Neuronal stem cell (in vitro differentiated cells): ENCODE measurements at regions not wholly inside any gene's neighbourhood (a gene's known extent, or its start where the extent isn't known, plus 50 kb on each side); places are given as distances from the start of the nearest gene placed in this dataset.

Experiments
- DNase-seq: peaks from one replicate; pipeline ENCODE4 v3.0.0-alpha.2; 2013; ENCODE audit warnings: low spot score
- H2AFZ ChIP-seq: one replicate; pipeline ENCODE4 v1.6.1; 2013; ENCODE audit warnings: mild to moderate bottlenecking, low read length, inconsistent platforms
- H2AK5ac ChIP-seq: 2 replicates; pipeline ENCODE4 v1.6.1; 2013; ENCODE audit warnings: low read depth, mild to moderate bottlenecking, inconsistent platforms, low read length, moderate library complexity, mixed read lengths
- H2BK120ac ChIP-seq: 2 replicates; pipeline ENCODE4 v1.6.1; 2013; ENCODE audit warnings: low read depth, mild to moderate bottlenecking, inconsistent platforms, low read length, moderate library complexity, mixed read lengths
- H2BK12ac ChIP-seq: one replicate; pipeline ENCODE4 v1.6.1; 2013; ENCODE audit warnings: low read length, inconsistent platforms
- H2BK15ac ChIP-seq: 2 replicates; pipeline ENCODE4 v1.6.1; 2013; ENCODE audit warnings: mild to moderate bottlenecking, low read length, inconsistent platforms, mixed read lengths
- H2BK5ac ChIP-seq: one replicate; pipeline ENCODE4 v1.6.1; 2013; ENCODE audit warnings: inconsistent platforms, mild to moderate bottlenecking, low read length, moderate library complexity
- H3K14ac ChIP-seq: one replicate; pipeline ENCODE4 v1.6.1; 2013; ENCODE audit warnings: low read length, inconsistent platforms
- H3K18ac ChIP-seq: 2 replicates; pipeline ENCODE4 v1.6.1; 2013; ENCODE audit warnings: low read length, inconsistent platforms
- H3K23ac ChIP-seq: 2 replicates; pipeline ENCODE4 v1.6.1; 2013; ENCODE audit warnings: low read depth, mild to moderate bottlenecking, mixed read lengths, low read length, inconsistent platforms; ENCODE audit not compliant: poor library complexity
- H3K27ac ChIP-seq: replicated peaks from 3 replicates; pipeline ENCODE4 v1.5.1; 2013; ENCODE audit warnings: low read length, inconsistent platforms
- H3K27me3 ChIP-seq, 3 experiments: 2 replicates each; pipeline ENCODE4 v1.6.1; 2013; ENCODE audit warnings: low read length in 3 of 3, mild to moderate bottlenecking in 2 of 3, inconsistent platforms in 1 of 3, low read depth in 1 of 3, mixed read lengths in 1 of 3, moderate library complexity in 1 of 3; ENCODE audit not compliant: control insufficient read depth in 3 of 3, insufficient read depth in 3 of 3
- H3K36me3 ChIP-seq, 2 donors: replicated peaks in 1 of 2; 2 replicates each; pipeline ENCODE4 v1.6.1; 2013; ENCODE audit warnings: low read length in 2 of 2; ENCODE audit not compliant: control insufficient read depth in 2 of 2, insufficient read depth in 2 of 2
- H3K4ac ChIP-seq: 2 replicates; pipeline ENCODE4 v1.6.1; 2013; ENCODE audit warnings: inconsistent platforms, mild to moderate bottlenecking, low read length, moderate library complexity
- H3K4me1 ChIP-seq, 2 donors: 1 replicate in 1 of 2; 2 replicates in 1 of 2; pipeline ENCODE4 v1.6.1; 2013; ENCODE audit warnings: low read length in 2 of 2, low read depth in 1 of 2; ENCODE audit not compliant: control insufficient read depth in 2 of 2, insufficient read depth in 1 of 2
- H3K4me2 ChIP-seq: one replicate; pipeline ENCODE4 v1.6.1; 2013; ENCODE audit warnings: mild to moderate bottlenecking, low read length, inconsistent platforms; ENCODE audit not compliant: insufficient read depth, poor library complexity, severe bottlenecking
- H3K4me3 ChIP-seq, 2 donors: 2 replicates each; pipeline ENCODE4 v1.5.1; 2013; ENCODE audit warnings: low read length in 2 of 2, mild to moderate bottlenecking in 2 of 2, inconsistent platforms in 1 of 2, moderate library complexity in 1 of 2
- H3K79me1 ChIP-seq: one replicate; pipeline ENCODE4 v1.6.1; 2013; ENCODE audit warnings: low read depth, mild to moderate bottlenecking, inconsistent platforms, low read length, moderate library complexity
- H3K9ac ChIP-seq: one replicate; pipeline ENCODE4 v1.6.1; 2013; ENCODE audit warnings: mild to moderate bottlenecking, low read depth, low read length, inconsistent platforms; ENCODE audit not compliant: poor library complexity
- H3K9me3 ChIP-seq, 2 donors: replicated peaks in 1 of 2; 2 replicates each; pipeline versions ENCODE3 to v1.6.1; 2013; ENCODE audit warnings: low read length in 2 of 2, mild to moderate bottlenecking in 2 of 2, inconsistent platforms in 1 of 2, low read depth in 1 of 2, mixed read lengths in 1 of 2, moderate library complexity in 1 of 2; ENCODE audit not compliant: control insufficient read depth in 2 of 2, insufficient read depth in 1 of 2
- H4K8ac ChIP-seq: one replicate; pipeline ENCODE4 v1.6.1; 2013; ENCODE audit warnings: low read depth, mild to moderate bottlenecking, inconsistent platforms, low read length, moderate library complexity
- H4K91ac ChIP-seq: one replicate; pipeline ENCODE4 v1.6.1; 2013; ENCODE audit warnings: low read length, low read depth, mild to moderate bottlenecking, inconsistent platforms; ENCODE audit not compliant: poor library complexity
- whole genome bisulfite sequencing, 2 donors: extraction: QIAGEN DNeasy Blood & Tissue Kit; methylation state at CpG; one replicate each; pipeline ENCODE4 v1.1.7; 2013; ENCODE audit warnings: missing lambda C conversion rate in 2 of 2, mixed read lengths in 1 of 2; ENCODE audit not compliant: insufficient read length in 2 of 2, insufficient replicate concordance in 1 of 2; ENCODE audit errors: extremely low coverage in 2 of 2; 5-methylcytosine and 5-hydroxymethylcytosine counted together

GRCh38 chrX:120750381-120750780 lies 120.5 kb upstream of the C1GALT1C1 start:
- Histone ChIP-seq H3K79me1 (no peaks in the 10 kb centered on the region), H2BK5ac (no peak overlapping the region)

GRCh38 chrX:120749141-120749846 lies 119.4 kb upstream of the C1GALT1C1 start:
- no peak overlapping the region for H3K4me2 ChIP-seq
- no peaks in the 10 kb centered on the region for H3K79me1 ChIP-seq
- H2AFZ ChIP-seq = no peak overlapping the region
- no peak overlapping the region for H3K23ac ChIP-seq
- no peak overlapping the region for H3K4me3 ChIP-seq
- H3K14ac ChIP-seq = no peak overlapping the region
- H2BK120ac ChIP-seq = no peak overlapping the region
- no peak overlapping the region for H3K4ac ChIP-seq
- WGBS, 2 donors = no CpG with 5 or more reads among the region's 4 CpGs
- H3K4me1 ChIP-seq = no peaks in the 10 kb centered on the region
- no peak overlapping the region for H4K91ac ChIP-seq
- DNase-seq = no peak
- H3K27ac ChIP-seq = no peak overlapping the region
- H4K8ac ChIP-seq = no peak overlapping the region
- H3K27me3 ChIP-seq = peaks cover 0 to 8% (median 0%) of the 10 kb centered on the region in 3 experiments
- H3K9me3 ChIP-seq = no peaks in the 10 kb centered on the region
- H2BK15ac ChIP-seq = no peak overlapping the region
- H3K36me3 ChIP-seq = no peaks in the 10 kb centered on the region
- no peak overlapping the region for H2AK5ac ChIP-seq
- H3K18ac ChIP-seq = no peak overlapping the region
- no peak overlapping the region for H2BK5ac ChIP-seq
- H3K9ac ChIP-seq = no peak overlapping the region
- H2BK12ac ChIP-seq = no peak overlapping the region

More at GRCh38 chrX:120750381-120750780, 120.5 kb upstream of the C1GALT1C1 start:
- Histone ChIP-seq H2BK12ac (no peak overlapping the region), H3K36me3 (no peaks in the 10 kb centered on the region), H2AK5ac (no peak overlapping the region), H3K23ac (no peak overlapping the region), H3K18ac (no peak overlapping the region), H3K9me3 (no peaks in the 10 kb centered on the region), H3K4me3 (no peak overlapping the region), H3K14ac (no peak overlapping the region), H2BK15ac (no peak overlapping the region), H3K27ac (no peak overlapping the region), H3K9ac (no peak overlapping the region), H4K91ac (no peak overlapping the region), H2BK120ac (no peak overlapping the region), H3K4ac (no peak overlapping the region), H3K27me3 (peaks cover 0 to 10% (median 0%) of the 10 kb centered on the region in 3 experiments), H4K8ac (no peak overlapping the region), H3K4me1 (no peaks in the 10 kb centered on the region), H2AFZ (no peak overlapping the region), H3K4me2 (no peak overlapping the region)
- no CpG with 5 or more reads among the region's 1 CpG for WGBS, 2 donors
- no peak for DNase-seq

DNA sequence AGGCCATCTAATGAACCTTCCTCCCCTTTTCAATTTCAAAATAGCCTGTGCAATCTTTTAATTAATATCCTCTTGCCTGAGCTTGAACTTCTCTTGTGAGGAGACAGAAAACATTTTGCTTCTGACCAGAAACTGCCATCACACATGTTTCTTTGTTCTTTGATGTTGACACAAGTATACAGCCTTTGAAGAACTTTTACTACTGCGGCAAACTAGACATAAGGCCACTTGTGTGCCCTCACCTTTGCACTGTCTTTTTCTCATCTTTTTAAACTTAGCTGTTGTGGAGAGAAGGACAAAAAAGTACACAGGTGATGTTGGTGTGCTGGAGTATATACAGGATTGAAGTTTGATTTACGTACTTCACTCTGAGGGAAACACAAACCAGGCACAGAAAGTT lies 116.3 kb upstream of the C1GALT1C1 start:
- Histone ChIP-seq H4K91ac (no peak overlapping the region), H2AFZ (no peak overlapping the region), H2BK5ac (no peak overlapping the region), H3K4ac (no peak overlapping the region), H3K4me1 (no peaks in the 10 kb centered on the region), H2BK120ac (no peak overlapping the region), H3K27me3 (no peaks in the 10 kb centered on the region), H2BK12ac (no peak overlapping the region), H3K9me3 (no peaks in the 10 kb centered on the region), H2BK15ac (no peak overlapping the region), H3K23ac (no peak overlapping the region), H2AK5ac (no peak overlapping the region), H3K4me2 (no peak overlapping the region), H4K8ac (no peak overlapping the region), H3K18ac (no peak overlapping the region), H3K14ac (no peak overlapping the region), H3K79me1 (no peaks in the 10 kb centered on the region), H3K9ac (no peak overlapping the region), H3K36me3 (no peaks in the 10 kb centered on the region), H3K27ac (no peak overlapping the region), H3K4me3 (no peak overlapping the region)
- no peak for DNase-seq
- no CpG with 5 or more reads among the region's 2 CpGs for WGBS, 2 donors

GRCh38 chrX:120742946-120743665 lies 113.3 kb upstream of the C1GALT1C1 start:
- Histone ChIP-seq H3K4me3 (no peak overlapping the region), H3K23ac (no peak overlapping the region), H2BK120ac (no peak overlapping the region), H2BK12ac (no peak overlapping the region), H3K4me1 (no peaks in the 10 kb centered on the region), H3K79me1 (no peaks in the 10 kb centered on the region), H3K9ac (no peak overlapping the region), H3K27ac (no peak overlapping the region), H3K14ac (no peak overlapping the region), H3K36me3 (no peaks in the 10 kb centered on the region), H3K18ac (no peak overlapping the region), H2BK15ac (no peak overlapping the region), H4K91ac (no peak overlapping the region), H3K27me3 (peaks cover 0 to 2% (median 0%) of the 10 kb centered on the region in 3 experiments), H2AFZ (no peak overlapping the region), H2BK5ac (no peak overlapping the region), H2AK5ac (no peak overlapping the region), H3K4ac (no peak overlapping the region), H3K9me3 (no peaks in the 10 kb centered on the region), H4K8ac (no peak overlapping the region), H3K4me2 (no peak overlapping the region)
- WGBS, 2 donors = no CpG with 5 or more reads among the region's 5 CpGs
- no peak for DNase-seq
